ENCODE measurements at regions not wholly inside any gene's neighbourhood (a gene's known extent, or its start where the extent isn't known, plus 50 kb on each side); places are given as distances from the start of the nearest gene placed in this dataset.

DNA sequence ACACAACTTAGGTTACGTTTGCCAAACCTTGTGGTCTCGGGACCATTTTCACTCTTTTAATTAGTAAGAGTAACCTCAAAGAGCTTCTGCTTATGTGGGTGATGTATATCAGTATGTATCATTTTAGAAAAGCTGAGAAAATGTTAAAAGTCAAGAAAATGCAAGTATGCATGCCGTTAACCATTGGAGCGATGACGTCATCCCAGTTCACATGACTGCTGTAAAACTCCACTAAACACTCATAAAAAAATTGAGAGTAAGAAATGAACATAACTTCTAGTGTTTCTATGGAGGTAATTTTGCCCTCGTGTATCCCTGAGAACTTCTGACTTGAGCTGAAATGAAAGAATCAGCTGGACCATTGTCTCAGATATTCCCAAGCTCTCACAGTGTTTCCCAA, 250.0 kb upstream of the CDH4 start:
- TF ChIP-seq, protein P1, sequence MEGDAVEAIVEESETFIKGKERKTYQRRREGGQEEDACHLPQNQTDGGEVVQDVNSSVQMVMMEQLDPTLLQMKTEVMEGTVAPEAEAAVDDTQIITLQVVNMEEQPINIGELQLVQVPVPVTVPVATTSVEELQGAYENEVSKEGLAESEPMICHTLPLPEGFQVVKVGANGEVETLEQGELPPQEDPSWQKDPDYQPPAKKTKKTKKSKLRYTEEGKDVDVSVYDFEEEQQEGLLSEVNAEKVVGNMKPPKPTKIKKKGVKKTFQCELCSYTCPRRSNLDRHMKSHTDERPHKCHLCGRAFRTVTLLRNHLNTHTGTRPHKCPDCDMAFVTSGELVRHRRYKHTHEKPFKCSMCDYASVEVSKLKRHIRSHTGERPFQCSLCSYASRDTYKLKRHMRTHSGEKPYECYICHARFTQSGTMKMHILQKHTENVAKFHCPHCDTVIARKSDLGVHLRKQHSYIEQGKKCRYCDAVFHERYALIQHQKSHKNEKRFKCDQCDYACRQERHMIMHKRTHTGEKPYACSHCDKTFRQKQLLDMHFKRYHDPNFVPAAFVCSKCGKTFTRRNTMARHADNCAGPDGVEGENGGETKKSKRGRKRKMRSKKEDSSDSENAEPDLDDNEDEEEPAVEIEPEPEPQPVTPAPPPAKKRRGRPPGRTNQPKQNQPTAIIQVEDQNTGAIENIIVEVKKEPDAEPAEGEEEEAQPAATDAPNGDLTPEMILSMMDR (conservative IDR thresholded peaks at IDR 0.05; ENCODE audit: low read depth, low read length) = no peak
- TF ChIP-seq RAD21 (IDR thresholded peaks at IDR 0.05; ENCODE audit: low read length) (no peak), POLR2A (IDR thresholded peaks at IDR 0.05; ENCODE audit: low read depth, low read length) (no peak), RFX5 (IDR thresholded peaks at IDR 0.05; ENCODE audit: low read depth, low read length) (no peak), MXI1 (IDR thresholded peaks at IDR 0.05; ENCODE audit: borderline replicate concordance, low read depth, low read length) (no peak), RCOR1 (IDR thresholded peaks at IDR 0.05; ENCODE audit: insufficient replicate concordance, low read length) (no peak), CEBPB (IDR thresholded peaks at IDR 0.05; ENCODE audit: low read depth, low read length) (no peak), NFE2L2 (IDR thresholded peaks at IDR 0.05; ENCODE audit: low read depth, low read length) (no peak), MAFK (IDR thresholded peaks at IDR 0.05; ENCODE audit: low read depth, low read length) (no peak), MAZ (IDR thresholded peaks at IDR 0.05; ENCODE audit: borderline replicate concordance, low read depth, low read length) (no peak), BHLHE40 (IDR thresholded peaks at IDR 0.05; ENCODE audit: low read depth, low read length) (no peak), SMC3 (IDR thresholded peaks at IDR 0.05; ENCODE audit: low read depth, low read length) (no peak)
- TF ChIP-seq, protein P2, sequence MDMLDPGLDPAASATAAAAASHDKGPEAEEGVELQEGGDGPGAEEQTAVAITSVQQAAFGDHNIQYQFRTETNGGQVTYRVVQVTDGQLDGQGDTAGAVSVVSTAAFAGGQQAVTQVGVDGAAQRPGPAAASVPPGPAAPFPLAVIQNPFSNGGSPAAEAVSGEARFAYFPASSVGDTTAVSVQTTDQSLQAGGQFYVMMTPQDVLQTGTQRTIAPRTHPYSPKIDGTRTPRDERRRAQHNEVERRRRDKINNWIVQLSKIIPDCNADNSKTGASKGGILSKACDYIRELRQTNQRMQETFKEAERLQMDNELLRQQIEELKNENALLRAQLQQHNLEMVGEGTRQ (IDR thresholded peaks at IDR 0.05; ENCODE audit: low read depth, low read length) = no peak
